ENCODE measurements at regions not wholly inside any gene's neighbourhood (a gene's known extent, or its start where the extent isn't known, plus 50 kb on each side); places are given as distances from the start of the nearest gene placed in this dataset.

- no peak for DNase-seq
Observed at GRCh38 chr2:139123795-139124194, 343.6 kb upstream of the NXPH2 start.

GRCh38 chr2:139122711-139123158 lies 342.5 kb upstream of the NXPH2 start:
- DNase-seq = no peak

- DNase-seq = no peak
Observed at GRCh38 chr2:139099721-139100120, 319.5 kb upstream of the NXPH2 start.

- DNase-seq = no peak
Observed at GRCh38 chr2:139098961-139099360, 318.8 kb upstream of the NXPH2 start.

- no peak for DNase-seq
Observed at GRCh38 chr2:139083121-139083520, 302.9 kb upstream of the NXPH2 start.

GRCh38 chr2:139080244-139080643 lies 300.1 kb upstream of the NXPH2 start:
- DNase-seq = no peak

GRCh38 chr2:139079311-139079710 lies 299.1 kb upstream of the NXPH2 start:
- DNase-seq = no peak

GRCh38 chr2:139078376-139078775 lies 298.2 kb upstream of the NXPH2 start:
- DNase-seq = no peak

- DNase-seq = no peak
Observed at GRCh38 chr2:139077099-139077737, 297.0 kb upstream of the NXPH2 start.

GRCh38 chr2:139067874-139068273 lies 287.7 kb upstream of the NXPH2 start:
- DNase-seq = no peak

GRCh38 chr2:139067072-139067471 lies 286.9 kb upstream of the NXPH2 start:
- DNase-seq = no peak

- DNase-seq = no peak
Observed at GRCh38 chr2:139064159-139064558, 284.0 kb upstream of the NXPH2 start.

GRCh38 chr2:139059617-139060016 lies 279.4 kb upstream of the NXPH2 start:
- no peak for DNase-seq

- no peak for DNase-seq
Observed at GRCh38 chr2:139055202-139055601, 275.0 kb upstream of the NXPH2 start.

- DNase-seq = no peak
Observed at GRCh38 chr2:139048017-139048416, 267.8 kb upstream of the NXPH2 start.

- DNase-seq = no peak
Observed at GRCh38 chr2:139045524-139045923, 265.3 kb upstream of the NXPH2 start.

- no peak for DNase-seq
Observed at GRCh38 chr2:139034064-139034463, 253.9 kb upstream of the NXPH2 start.

- DNase-seq = no peak
Observed at GRCh38 chr2:139033300-139033699, 253.1 kb upstream of the NXPH2 start.

GRCh38 chr2:139031722-139032121 lies 251.5 kb upstream of the NXPH2 start:
- DNase-seq = no peak

GRCh38 chr2:139020287-139020686 lies 240.1 kb upstream of the NXPH2 start:
- DNase-seq = no peak

- no peak for DNase-seq
Observed at GRCh38 chr2:139018252-139018651, 238.1 kb upstream of the NXPH2 start.

- DNase-seq = no peak
Observed at GRCh38 chr2:139007130-139007529, 226.9 kb upstream of the NXPH2 start.

- no peak for DNase-seq
Observed at GRCh38 chr2:139000131-139000785, 220.1 kb upstream of the NXPH2 start.

- DNase-seq = no peak
Observed at GRCh38 chr2:138997856-138998517, 217.8 kb upstream of the NXPH2 start.
